Fibroblast of lung (primary cell): ENCODE measurements at regions not wholly inside any gene's neighbourhood (a gene's known extent, or its start where the extent isn't known, plus 50 kb on each side); places are given as distances from the start of the nearest gene placed in this dataset.

ENCODE experiments used
- CTCF ChIP-seq, 2 donors: IDR thresholded peaks in 1 of 2; conservative IDR thresholded peaks in 1 of 2; 1 replicate in 1 of 2; 2 replicates in 1 of 2; pipeline ENCODE4 v1.5.1; 2011 to 2012; ENCODE audit warnings: low read length in 2 of 2, control low read depth in 1 of 2, inconsistent platforms in 1 of 2, low read depth in 1 of 2, mild to moderate bottlenecking in 1 of 2
- EZH2 ChIP-seq: IDR thresholded peaks from 2 replicates; pipeline ENCODE4 v1.5.1; 2012; ENCODE audit warnings: low read length, control low read depth, mild to moderate bottlenecking; ENCODE audit errors: missing control alignments

- TF ChIP-seq CTCF (conservative IDR thresholded peaks at IDR 0.05 in 1 of 2, IDR thresholded peaks at IDR 0.05 in 1 of 2; ENCODE audit: low read depth in 1 of 2, low read length in 2 of 2) (no peak), EZH2 (no peak)
Observed at GRCh38 chr13:44661936-44662335, 85.8 kb upstream of the TSC22D1 start.
